Gastrocnemius medialis (tissue), 4 donors: ENCODE measurements at regions not wholly inside any gene's neighbourhood (a gene's known extent, or its start where the extent isn't known, plus 50 kb on each side); places are given as distances from the start of the nearest gene placed in this dataset.

ENCODE experiments used
- POLR2A ChIP-seq, 2 donors: fragments of 450-650 bp; IDR thresholded peaks; one replicate each; pipeline ENCODE4 v1.6.1; 2017; ENCODE audit warnings: antibody characterized with exemption in 2 of 2, mild to moderate bottlenecking in 2 of 2, moderate library complexity in 2 of 2
- TF ChIP-seq, protein P1 (sequence below), 5 experiments: fragments of 450-650 bp in 3 of 5; fragments of 200-600 bp in 2 of 5; sonication (generic) in 2 of 5; IDR thresholded peaks in 4 of 5; conservative IDR thresholded peaks in 1 of 5; 1 replicate in 4 of 5; 2 replicates in 1 of 5; pipeline ENCODE4 v1.5.1; 2016 to 2019; ENCODE audit warnings: antibody characterized with exemption in 5 of 5, mild to moderate bottlenecking in 3 of 5, moderate library complexity in 3 of 5

DNA sequence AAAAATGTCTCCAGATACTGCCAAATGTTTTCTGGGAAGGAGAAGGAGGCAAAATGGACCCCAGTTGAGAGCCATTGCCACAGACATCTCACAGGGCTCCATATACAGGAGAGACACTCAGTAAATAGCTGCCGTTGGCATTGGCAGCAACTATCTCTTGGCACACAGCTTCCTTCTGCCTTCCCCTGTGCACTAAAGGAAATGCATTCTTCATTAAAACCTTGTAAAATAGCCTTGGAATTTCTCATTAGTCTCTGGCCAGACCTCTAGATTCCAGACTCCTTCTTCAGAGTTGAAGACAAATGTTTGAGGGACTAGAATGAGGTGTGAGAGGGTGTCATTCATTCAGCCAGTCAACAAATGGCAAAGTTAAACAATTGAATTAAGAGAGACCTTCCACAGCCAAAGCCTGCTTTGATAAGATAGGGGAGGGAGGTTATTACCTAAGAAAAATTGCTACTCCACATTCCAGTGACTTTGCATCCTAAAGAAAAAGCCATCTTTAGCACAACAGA is 223.9 kb upstream of the HS3ST3A1 start:
- TF ChIP-seq POLR2A (IDR thresholded peaks at IDR 0.05) = no peak
- TF ChIP-seq, protein P1, sequence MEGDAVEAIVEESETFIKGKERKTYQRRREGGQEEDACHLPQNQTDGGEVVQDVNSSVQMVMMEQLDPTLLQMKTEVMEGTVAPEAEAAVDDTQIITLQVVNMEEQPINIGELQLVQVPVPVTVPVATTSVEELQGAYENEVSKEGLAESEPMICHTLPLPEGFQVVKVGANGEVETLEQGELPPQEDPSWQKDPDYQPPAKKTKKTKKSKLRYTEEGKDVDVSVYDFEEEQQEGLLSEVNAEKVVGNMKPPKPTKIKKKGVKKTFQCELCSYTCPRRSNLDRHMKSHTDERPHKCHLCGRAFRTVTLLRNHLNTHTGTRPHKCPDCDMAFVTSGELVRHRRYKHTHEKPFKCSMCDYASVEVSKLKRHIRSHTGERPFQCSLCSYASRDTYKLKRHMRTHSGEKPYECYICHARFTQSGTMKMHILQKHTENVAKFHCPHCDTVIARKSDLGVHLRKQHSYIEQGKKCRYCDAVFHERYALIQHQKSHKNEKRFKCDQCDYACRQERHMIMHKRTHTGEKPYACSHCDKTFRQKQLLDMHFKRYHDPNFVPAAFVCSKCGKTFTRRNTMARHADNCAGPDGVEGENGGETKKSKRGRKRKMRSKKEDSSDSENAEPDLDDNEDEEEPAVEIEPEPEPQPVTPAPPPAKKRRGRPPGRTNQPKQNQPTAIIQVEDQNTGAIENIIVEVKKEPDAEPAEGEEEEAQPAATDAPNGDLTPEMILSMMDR (IDR thresholded peaks at IDR 0.05 in 4 of 5, conservative IDR thresholded peaks at IDR 0.05 in 1 of 5) = no peak
